Lung (tissue), 11 donors: ENCODE measurements at regions not wholly inside any gene's neighbourhood (a gene's known extent, or its start where the extent isn't known, plus 50 kb on each side); places are given as distances from the start of the nearest gene placed in this dataset.

ENCODE experiments used
- ATAC-seq: fragments of 200-7000 bp; cut with Tn5 transposase; one replicate; pipeline ENCODE4 v1.9.1; 2020; ENCODE audit warnings: moderate number of reproducible peaks; ENCODE audit not compliant: insufficient read depth, low FRiP score
- DNase-seq, 3 donors: peaks; one replicate each; pipeline ENCODE4 v3.0.0-alpha.2; 2013 to 2017
- H3K27ac ChIP-seq, 2 donors: one replicate each; pipeline ENCODE4 v1.5.1; 2013; ENCODE audit warnings: mild to moderate bottlenecking in 2 of 2, moderate library complexity in 2 of 2, control low read depth in 1 of 2, inconsistent platforms in 1 of 2, low read depth in 1 of 2, low read length in 1 of 2
- H3K27me3 ChIP-seq, 3 donors: one replicate each; pipeline ENCODE4 v1.5.1; 2013; ENCODE audit warnings: low read length in 2 of 3; ENCODE audit not compliant: control insufficient read depth in 3 of 3, insufficient read depth in 3 of 3
- H3K36me3 ChIP-seq, 4 donors: one replicate each; pipeline ENCODE4 v1.5.1; 2013; ENCODE audit warnings: low read length in 4 of 4, mild to moderate bottlenecking in 1 of 4, moderate library complexity in 1 of 4; ENCODE audit not compliant: control insufficient read depth in 4 of 4, insufficient read depth in 4 of 4
- H3K4me1 ChIP-seq, 5 donors: one replicate each; pipeline ENCODE4 v1.5.1; 2013; ENCODE audit warnings: low read length in 5 of 5, mild to moderate bottlenecking in 2 of 5, moderate library complexity in 1 of 5; ENCODE audit not compliant: control insufficient read depth in 5 of 5, insufficient read depth in 5 of 5
- H3K4me3 ChIP-seq: one replicate; pipeline ENCODE4 v1.5.1; 2013; ENCODE audit warnings: mild to moderate bottlenecking, control low read depth, moderate library complexity
- H3K9ac ChIP-seq, 2 donors: one replicate each; pipeline ENCODE4 v1.5.1; 2013; ENCODE audit warnings: low read length in 2 of 2, control low read depth in 1 of 2; ENCODE audit not compliant: insufficient read depth in 1 of 2
- H3K9me3 ChIP-seq, 4 donors: one replicate each; pipeline ENCODE4 v1.5.1; 2013; ENCODE audit warnings: low read length in 3 of 4, mild to moderate bottlenecking in 1 of 4, moderate library complexity in 1 of 4; ENCODE audit not compliant: control insufficient read depth in 4 of 4, insufficient read depth in 3 of 4
- CTCF ChIP-seq: IDR thresholded peaks from 2 replicates; pipeline ENCODE4 v1.5.1; 2012; ENCODE audit warnings: mild to moderate bottlenecking; ENCODE audit errors: control extremely low read depth, extremely low read depth
- WGBS, 2 donors: extraction: QIAGEN DNeasy Blood & Tissue Kit; methylation state at CpG; one replicate each; pipeline ENCODE4 v1.1.7; 2013; 5-methylcytosine and 5-hydroxymethylcytosine counted together
- donor health status: control.
- donor health status: control.
- donor health status: Bipolar disorder and iron deficiency.
- donor health status: healthy.
- donor health status: DM: yes; HTN: yes; CAD: no.

GRCh38 chr20:43859994-43860393 is 54.7 kb upstream of the TOX2 start:
- H3K27ac ChIP-seq, result no peak overlapping the region
- H3K36me3 ChIP-seq, result no peaks in the 10 kb centered on the region
- peaks cover 0 to 2% (median 0%) of the 10 kb centered on the region in 5 donors for H3K4me1 ChIP-seq
- ATAC-seq (no peak), DNase-seq (no peak)
- no peak overlapping the region for H3K4me3 ChIP-seq
- H3K9ac ChIP-seq, result no peak overlapping the region
- no peak for TF ChIP-seq CTCF
- 82 to 83% methylated on average over 1 of the region's 1 CpG for WGBS, 2 donors
- H3K27me3 ChIP-seq, result peaks cover 0 to 2% (median 0%) of the 10 kb centered on the region in 3 donors
- no peaks in the 10 kb centered on the region for H3K9me3 ChIP-seq

- TF ChIP-seq CTCF, result no peak
- Histone ChIP-seq H3K9ac (no peak overlapping the region), H3K27me3 (peaks cover 0 to 2% (median 0%) of the 10 kb centered on the region in 3 donors), H3K27ac (no peak overlapping the region), H3K36me3 (no peaks in the 10 kb centered on the region), H3K4me1 (no peaks in the 10 kb centered on the region), H3K4me3 (no peak overlapping the region), H3K9me3 (no peaks in the 10 kb centered on the region)
- no peak for ATAC-seq
- WGBS, 2 donors, result 82% methylated on average over 1 of the region's 1 CpG
- DNase-seq, result no peak
Measured at GRCh38 chr20:43857932-43858331, 56.7 kb upstream of the TOX2 start.

- no peak for DNase-seq
- Histone ChIP-seq H3K4me1 (no peaks in the 10 kb centered on the region), H3K9me3 (no peaks in the 10 kb centered on the region), H3K4me3 (no peak overlapping the region), H3K36me3 (no peaks in the 10 kb centered on the region), H3K9ac (no peak overlapping the region), H3K27ac (no peak overlapping the region), H3K27me3 (peaks cover 0 to 2% (median 0%) of the 10 kb centered on the region in 3 donors)
- no peak for TF ChIP-seq CTCF
- no peak for ATAC-seq
Measured at GRCh38 chr20:43857127-43857526, 57.5 kb upstream of the TOX2 start.

GRCh38 chr20:43855803-43856202 is 58.8 kb upstream of the TOX2 start:
- H3K9ac ChIP-seq, result no peak overlapping the region
- 81 to 95% methylated on average over 1 of the region's 1 CpG for WGBS, 2 donors
- no peak for TF ChIP-seq CTCF
- no peaks in the 10 kb centered on the region for H3K9me3 ChIP-seq
- no peak for ATAC-seq
- no peak overlapping the region for H3K27ac ChIP-seq
- peaks cover 0 to 2% (median 0%) of the 10 kb centered on the region in 3 donors for H3K27me3 ChIP-seq
- no peak overlapping the region for H3K4me3 ChIP-seq
- no peaks in the 10 kb centered on the region for H3K36me3 ChIP-seq
- no peak for DNase-seq
- no peaks in the 10 kb centered on the region for H3K4me1 ChIP-seq
